GM18870 (cell line): ENCODE measurements at regions not wholly inside any gene's neighbourhood (a gene's known extent, or its start where the extent isn't known, plus 50 kb on each side); places are given as distances from the start of the nearest gene placed in this dataset.
A peak's percentile ranks its signal among the peaks of the same experiment; 100 is the strongest.
"Not testable (repeated sequence)": the region's sequence is repeated elsewhere in the genome, so short reads cannot be mapped to it uniquely, and the experiment has no call there.

Experiments
- ATAC-seq: cut with Tn5 transposase; IDR thresholded peaks from one replicate; pipeline ENCODE4 v1.9.1; 2021; ENCODE audit warnings: moderate library complexity; ENCODE audit not compliant: unreplicated experiment

- ATAC-seq: not testable (repeated sequence)
Observed at GRCh38 chr7:150045596-150045995, 171.8 kb downstream of the ATP6V0E2 start.

GRCh38 chr7:150046290-150047194, 172.8 kb downstream of the ATP6V0E2 start:
- ATAC-seq: not testable (repeated sequence)

- ATAC-seq: not testable (repeated sequence)
Observed at GRCh38 chr7:150047329-150047728, 173.6 kb downstream of the ATP6V0E2 start.

- not testable (repeated sequence) for ATAC-seq
Observed at GRCh38 chr7:150047772-150048171, 174.0 kb downstream of the ATP6V0E2 start.

GRCh38 chr7:150048244-150049011, 174.7 kb downstream of the ATP6V0E2 start:
- not testable (repeated sequence) for ATAC-seq

- ATAC-seq: not testable (repeated sequence)
Observed at GRCh38 chr7:150049012-150049655, 175.4 kb downstream of the ATP6V0E2 start.

- ATAC-seq: not testable (repeated sequence)
Observed at GRCh38 chr7:150053396-150053795, 179.6 kb downstream of the ATP6V0E2 start.

GRCh38 chr7:150054242-150054641, 180.5 kb downstream of the ATP6V0E2 start:
- ATAC-seq: not testable (repeated sequence)

GRCh38 chr7:150060259-150061221, 186.8 kb downstream of the ATP6V0E2 start:
- ATAC-seq: peak; percentile 92

GRCh38 chr7:150063195-150063594, 189.4 kb downstream of the ATP6V0E2 start:
- ATAC-seq: not testable (repeated sequence)

GRCh38 chr7:150069555-150070313, 196.0 kb downstream of the ATP6V0E2 start:
- ATAC-seq: not testable (repeated sequence)

- not testable (repeated sequence) for ATAC-seq
Observed at GRCh38 chr7:150077543-150077942, 203.8 kb downstream of the ATP6V0E2 start.

- not testable (repeated sequence) for ATAC-seq
Observed at GRCh38 chr7:150081865-150082264, 208.1 kb downstream of the ATP6V0E2 start.

- not testable (repeated sequence) for ATAC-seq
Observed at GRCh38 chr7:150084724-150085123, 211.0 kb downstream of the ATP6V0E2 start.

- not testable (repeated sequence) for ATAC-seq
Observed at GRCh38 chr7:150087478-150087877, 213.7 kb downstream of the ATP6V0E2 start.

- ATAC-seq: not testable (repeated sequence)
Observed at GRCh38 chr7:150089139-150089538, 215.4 kb downstream of the ATP6V0E2 start.

GRCh38 chr7:150090776-150091175, 217.0 kb downstream of the ATP6V0E2 start:
- not testable (repeated sequence) for ATAC-seq

GRCh38 chr7:150093897-150094296, 220.1 kb downstream of the ATP6V0E2 start:
- ATAC-seq: not testable (repeated sequence)
